ENCODE measurements at regions not wholly inside any gene's neighbourhood (a gene's known extent, or its start where the extent isn't known, plus 50 kb on each side); places are given as distances from the start of the nearest gene placed in this dataset.

- no peak for DNase-seq
These were observed 144.8 kb downstream of the BACH1 start for GRCh38 chr21:29443411-29444010.

DNA sequence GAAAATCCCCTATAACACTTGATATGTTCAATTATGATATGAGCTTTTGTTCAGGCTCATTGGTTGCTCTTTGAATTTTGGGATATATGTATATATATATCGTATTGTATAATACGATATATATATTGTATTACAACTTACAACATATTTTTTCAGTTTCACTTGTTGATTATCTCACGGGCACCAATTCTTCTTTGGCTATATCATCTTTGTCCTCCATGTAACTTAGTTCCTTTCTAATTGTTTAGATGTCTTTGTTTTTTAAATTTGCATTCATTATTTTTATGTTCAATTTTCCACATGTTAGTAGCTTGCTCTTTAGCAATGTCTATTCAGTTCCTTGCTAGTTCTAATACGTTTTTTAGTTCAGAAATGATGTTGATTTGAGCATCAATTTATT, 150.0 kb downstream of the BACH1 start:
- DNase-seq = no peak

GRCh38 chr21:29449306-29449950, 150.7 kb downstream of the BACH1 start:
- DNase-seq = no peak

DNA sequence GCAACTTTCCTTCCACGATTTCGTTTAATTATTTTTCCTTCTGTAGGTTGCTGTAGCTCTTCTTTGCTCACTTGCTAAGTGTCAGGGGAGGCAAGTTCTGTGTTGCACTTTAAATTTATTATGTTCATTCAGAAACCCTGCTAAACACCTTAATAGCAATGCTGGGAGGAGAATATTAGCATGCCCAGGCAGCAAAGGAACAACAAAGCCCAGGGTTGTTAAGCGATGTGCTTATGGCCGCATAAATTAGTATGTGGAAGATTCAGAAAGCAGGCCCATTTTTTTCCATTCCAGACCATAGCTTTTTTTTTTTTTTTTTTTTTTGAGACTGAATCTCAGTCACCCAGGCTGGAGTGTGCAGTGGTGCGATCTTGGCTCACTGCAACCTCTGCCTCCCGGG, 151.3 kb downstream of the BACH1 start:
- no peak for DNase-seq

GRCh38 chr21:29453511-29453910, 154.8 kb downstream of the BACH1 start:
- DNase-seq = no peak

DNA sequence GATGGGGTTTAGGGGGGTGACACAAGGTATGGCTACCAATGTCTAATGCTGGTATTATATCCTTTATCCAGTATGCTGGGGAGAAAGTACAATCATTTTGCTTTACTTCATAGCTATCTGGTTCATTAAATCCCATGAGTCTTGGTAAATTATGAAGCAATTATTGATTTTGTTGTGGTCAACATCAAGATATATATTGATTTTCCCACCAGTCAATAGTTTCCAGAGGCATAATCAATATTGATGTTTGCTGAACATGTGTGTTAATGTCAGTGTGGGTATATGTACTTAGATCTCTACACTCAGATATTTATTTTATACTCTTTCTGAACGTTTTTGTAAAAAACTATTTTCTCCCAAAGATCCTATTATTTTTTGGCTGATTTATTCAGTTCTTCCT, 155.5 kb downstream of the BACH1 start:
- no peak for DNase-seq

DNA sequence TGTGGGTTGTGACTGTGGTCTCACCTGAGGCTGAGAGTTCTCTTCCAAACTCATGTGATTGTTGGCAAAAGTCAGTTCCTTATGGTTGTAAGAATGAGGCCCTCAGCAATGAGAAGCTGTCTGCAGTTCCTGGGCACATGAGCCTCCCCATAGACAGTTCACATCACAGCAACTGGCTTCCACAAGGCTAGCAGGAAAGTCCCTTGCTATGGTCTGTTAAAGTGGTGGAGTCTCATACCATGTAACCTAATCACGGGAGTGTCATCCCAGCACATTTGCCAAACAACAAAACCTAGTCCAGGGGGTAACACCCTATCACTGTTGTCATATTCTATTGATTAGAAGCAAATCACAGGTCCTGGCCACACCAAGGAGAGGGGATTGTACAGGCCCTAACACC, 163.8 kb downstream of the BACH1 start:
- DNase-seq = no peak

- no peak for DNase-seq
These were observed 166.8 kb downstream of the BACH1 start for GRCh38 chr21:29465546-29465945.

GRCh38 chr21:29466532-29466931, 167.8 kb downstream of the BACH1 start:
- DNase-seq = no peak

GRCh38 chr21:29470397-29470796, 171.7 kb downstream of the BACH1 start:
- no peak for DNase-seq

- no peak for DNase-seq
These were observed 175.1 kb downstream of the BACH1 start for GRCh38 chr21:29473808-29474207.

DNA sequence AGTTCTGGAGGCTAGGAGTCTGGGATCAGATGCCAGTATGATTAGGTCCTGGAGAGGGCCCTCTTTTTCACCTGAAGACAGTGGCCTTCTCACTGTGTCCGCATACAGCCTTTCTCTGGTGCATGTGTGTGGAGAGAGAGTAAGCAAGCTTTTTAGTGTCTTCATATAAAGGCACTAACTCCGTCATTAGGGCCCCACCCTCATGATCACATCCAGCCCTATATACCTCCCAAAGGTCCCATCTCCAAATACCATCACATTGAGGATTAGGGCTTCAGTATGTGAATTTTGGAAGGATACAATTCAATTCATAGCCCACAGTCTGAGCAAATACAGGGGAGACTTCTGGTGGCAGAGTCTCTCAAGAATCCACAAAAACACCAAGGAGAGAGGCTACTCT, 176.6 kb downstream of the BACH1 start:
- DNase-seq = no peak

GRCh38 chr21:29477347-29477746, 178.6 kb downstream of the BACH1 start:
- DNase-seq = no peak

- no peak for DNase-seq
These were observed 179.2 kb downstream of the BACH1 start for GRCh38 chr21:29477941-29478340.

GRCh38 chr21:29481081-29481480, 182.4 kb downstream of the BACH1 start:
- DNase-seq = no peak

GRCh38 chr21:29481641-29482040, 182.9 kb downstream of the BACH1 start:
- no peak for DNase-seq

- DNase-seq = no peak
These were observed 187.6 kb downstream of the BACH1 start for GRCh38 chr21:29486306-29486807.

All from activated T-cell treated with anti-CD3 and anti-CD28 coated beads for 4 hours (primary cell).